Neural cell (in vitro differentiated cells): ENCODE measurements at regions not wholly inside any gene's neighbourhood (a gene's known extent, or its start where the extent isn't known, plus 50 kb on each side); places are given as distances from the start of the nearest gene placed in this dataset.

Experiments
- EP300 ChIP-seq: fragments of 450-650 bp; conservative IDR thresholded peaks from 2 replicates; pipeline ENCODE4 v1.6.1; 2014; ENCODE audit warnings: antibody characterized with exemption, mild to moderate bottlenecking, moderate library complexity; ENCODE audit not compliant: poor library complexity, severe bottlenecking
- EZH2 ChIP-seq: fragments of 200-600, 300-800 bp; shearing (Covaris generic), sonication (generic); IDR thresholded peaks from 2 replicates; pipeline ENCODE4 v1.6.1; 2014; ENCODE audit warnings: antibody characterized with exemption, low read length, borderline replicate concordance, mild to moderate bottlenecking; ENCODE audit not compliant: insufficient read depth, poor library complexity, severe bottlenecking
- POLR2AphosphoS5 ChIP-seq: IDR thresholded peaks from 2 replicates; pipeline ENCODE4 v1.6.1; 2012
- RAD21 ChIP-seq: fragments of 450-650 bp; conservative IDR thresholded peaks from 2 replicates; pipeline ENCODE4 v1.6.1; 2014; ENCODE audit warnings: antibody characterized with exemption, mild to moderate bottlenecking, moderate library complexity
- REST ChIP-seq: IDR thresholded peaks from 2 replicates; pipeline ENCODE4 v1.6.1; 2012; ENCODE audit warnings: borderline replicate concordance
- SMC3 ChIP-seq: fragments of 450-650 bp; conservative IDR thresholded peaks from 2 replicates; pipeline ENCODE4 v1.6.1; 2014; ENCODE audit warnings: antibody characterized with exemption, mild to moderate bottlenecking, moderate library complexity; ENCODE audit not compliant: poor library complexity
- TF ChIP-seq, protein P1 (sequence below): fragments of 450-650 bp; IDR thresholded peaks from 2 replicates; pipeline ENCODE4 v1.5.1; 2014; ENCODE audit warnings: antibody characterized with exemption, mild to moderate bottlenecking, moderate library complexity; ENCODE audit not compliant: poor library complexity, severe bottlenecking

DNA sequence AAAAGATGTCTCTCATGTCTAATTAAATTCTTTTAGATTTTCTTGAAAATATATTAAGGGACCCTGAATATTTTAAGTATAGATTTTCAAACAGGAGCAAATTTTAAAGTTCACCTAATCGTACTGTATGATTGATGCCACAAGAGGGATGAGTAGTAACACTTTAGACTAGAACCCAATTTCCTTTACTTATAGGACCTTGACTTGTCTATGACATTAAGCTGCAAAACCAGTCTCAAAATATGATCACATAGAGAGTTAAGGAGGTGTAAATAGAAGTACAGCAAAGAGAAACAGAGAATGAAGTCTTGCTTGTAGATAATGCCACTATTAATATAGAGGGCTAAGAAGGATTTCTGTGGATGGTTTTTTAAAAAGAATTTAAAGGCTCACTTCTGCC is 312.9 kb upstream of the PRR16 start:
- TF ChIP-seq, protein P1, sequence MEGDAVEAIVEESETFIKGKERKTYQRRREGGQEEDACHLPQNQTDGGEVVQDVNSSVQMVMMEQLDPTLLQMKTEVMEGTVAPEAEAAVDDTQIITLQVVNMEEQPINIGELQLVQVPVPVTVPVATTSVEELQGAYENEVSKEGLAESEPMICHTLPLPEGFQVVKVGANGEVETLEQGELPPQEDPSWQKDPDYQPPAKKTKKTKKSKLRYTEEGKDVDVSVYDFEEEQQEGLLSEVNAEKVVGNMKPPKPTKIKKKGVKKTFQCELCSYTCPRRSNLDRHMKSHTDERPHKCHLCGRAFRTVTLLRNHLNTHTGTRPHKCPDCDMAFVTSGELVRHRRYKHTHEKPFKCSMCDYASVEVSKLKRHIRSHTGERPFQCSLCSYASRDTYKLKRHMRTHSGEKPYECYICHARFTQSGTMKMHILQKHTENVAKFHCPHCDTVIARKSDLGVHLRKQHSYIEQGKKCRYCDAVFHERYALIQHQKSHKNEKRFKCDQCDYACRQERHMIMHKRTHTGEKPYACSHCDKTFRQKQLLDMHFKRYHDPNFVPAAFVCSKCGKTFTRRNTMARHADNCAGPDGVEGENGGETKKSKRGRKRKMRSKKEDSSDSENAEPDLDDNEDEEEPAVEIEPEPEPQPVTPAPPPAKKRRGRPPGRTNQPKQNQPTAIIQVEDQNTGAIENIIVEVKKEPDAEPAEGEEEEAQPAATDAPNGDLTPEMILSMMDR: no peak
- TF ChIP-seq EP300 (no peak), SMC3 (no peak), REST (no peak), EZH2 (no peak), POLR2AphosphoS5 (no peak), RAD21 (no peak)
